HG02870 (cell line): ENCODE measurements at regions not wholly inside any gene's neighbourhood (a gene's known extent, or its start where the extent isn't known, plus 50 kb on each side); places are given as distances from the start of the nearest gene placed in this dataset.
"Not testable (repeated sequence)": the region's sequence is repeated elsewhere in the genome, so short reads cannot be mapped to it uniquely, and the experiment has no call there.

Experiments used
- ATAC-seq: cut with Tn5 transposase; IDR thresholded peaks from one replicate; pipeline ENCODE4 v1.9.1; 2021; ENCODE audit warnings: mild to moderate bottlenecking, moderate library complexity; ENCODE audit not compliant: unreplicated experiment

DNA sequence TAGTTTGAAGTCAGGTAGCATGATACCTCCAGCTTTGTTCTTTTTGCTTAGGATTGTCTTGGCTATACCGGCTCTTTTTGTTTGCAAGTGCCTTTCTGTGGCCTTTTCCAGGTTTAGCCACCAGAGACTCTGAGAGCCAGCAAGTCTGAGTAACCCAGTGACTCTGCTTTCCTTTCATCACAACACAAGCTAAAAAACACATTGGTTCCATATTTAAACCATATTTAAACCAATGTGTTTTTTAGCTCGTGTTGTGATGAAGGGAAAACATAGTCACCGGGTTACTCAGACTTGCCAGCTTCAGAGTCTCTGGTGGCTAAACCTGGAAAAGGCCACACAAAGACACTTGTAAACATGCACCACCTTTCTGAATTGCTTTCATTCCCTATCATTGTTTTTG lies 493.3 kb downstream of the NTRK2 start:
- ATAC-seq, result no peak

- ATAC-seq, result not testable (repeated sequence)
These were observed 491.4 kb downstream of the NTRK2 start for GRCh38 chr9:85160944-85161343.

DNA sequence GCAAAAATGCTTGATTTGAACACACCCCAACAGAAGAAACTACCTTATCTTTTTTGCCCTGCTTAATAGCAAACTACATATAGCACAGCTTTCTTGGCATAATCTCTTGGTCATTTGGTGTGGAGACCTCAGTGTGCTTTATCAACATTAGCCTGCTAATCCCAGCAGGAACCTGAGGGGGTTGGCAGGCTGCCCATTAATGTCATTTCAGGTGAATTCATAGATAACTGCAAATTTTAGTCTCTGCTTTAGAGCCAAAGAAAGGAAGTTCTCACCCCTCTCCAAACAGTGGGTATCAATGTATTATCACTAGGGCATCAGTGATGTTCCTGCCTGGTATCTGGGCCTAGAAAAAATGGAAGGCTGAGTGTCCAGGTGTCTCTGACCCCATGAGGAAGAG lies 489.0 kb downstream of the NTRK2 start:
- no peak for ATAC-seq

GRCh38 chr9:85157772-85158171 lies 488.2 kb downstream of the NTRK2 start:
- ATAC-seq, result no peak

DNA sequence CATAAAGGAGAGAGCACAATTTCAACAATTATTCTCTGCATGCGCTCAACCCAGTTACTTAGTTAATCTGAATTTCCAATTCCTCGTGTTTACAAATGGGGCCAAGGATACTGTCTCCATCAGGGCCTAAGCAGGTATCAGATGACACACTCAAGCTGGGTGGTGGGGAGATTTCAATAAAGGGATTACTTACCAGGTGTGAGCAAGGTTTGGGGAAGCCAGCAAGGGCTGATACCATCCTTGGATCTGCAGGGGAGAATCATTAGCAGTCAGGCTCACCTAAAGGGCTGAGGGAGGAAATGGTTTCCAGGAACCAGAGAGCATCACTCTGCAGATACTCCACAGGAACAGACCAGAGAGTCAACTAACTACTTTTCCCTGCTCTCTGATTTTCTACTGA lies 487.1 kb downstream of the NTRK2 start:
- ATAC-seq, result no peak

DNA sequence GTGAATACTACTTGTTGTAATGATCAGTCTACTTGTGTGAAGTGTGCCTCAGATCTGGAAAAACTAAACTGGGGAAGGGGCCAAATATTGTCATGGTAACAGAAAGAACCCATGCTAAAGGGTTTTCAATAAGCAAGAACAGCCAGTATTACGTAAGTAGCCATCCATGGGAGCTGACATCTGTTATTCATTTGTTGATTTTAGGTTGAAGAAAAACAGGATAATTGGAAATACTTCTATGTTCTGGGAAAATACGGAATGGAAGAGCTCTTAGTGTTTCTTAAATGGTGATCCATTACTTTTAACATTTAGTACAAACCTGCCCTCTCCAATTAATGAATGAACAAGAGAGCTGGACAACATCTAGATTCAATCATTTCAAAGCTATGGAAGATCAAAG lies 485.8 kb downstream of the NTRK2 start:
- no peak for ATAC-seq

DNA sequence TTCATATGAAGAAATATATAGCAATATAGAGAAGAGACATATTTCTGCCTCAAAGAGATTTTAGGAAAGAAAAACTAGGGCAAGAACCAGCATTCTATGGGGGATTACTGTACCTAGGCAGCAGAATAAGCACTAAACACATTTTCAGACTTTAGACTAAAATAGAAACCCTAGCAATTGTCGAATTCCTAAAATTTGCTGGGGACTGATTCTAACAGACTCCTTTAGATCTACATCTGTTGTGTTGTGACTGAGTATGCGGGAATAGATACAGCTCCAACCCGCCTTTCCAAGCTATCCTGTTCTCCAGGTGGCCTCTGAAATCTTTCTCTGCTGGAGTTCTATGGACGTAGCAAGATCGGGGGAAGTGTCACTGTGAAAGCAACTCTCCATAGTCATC lies 482.2 kb downstream of the NTRK2 start:
- ATAC-seq, result no peak

GRCh38 chr9:85151162-85151561 lies 481.6 kb downstream of the NTRK2 start:
- ATAC-seq, result no peak

DNA sequence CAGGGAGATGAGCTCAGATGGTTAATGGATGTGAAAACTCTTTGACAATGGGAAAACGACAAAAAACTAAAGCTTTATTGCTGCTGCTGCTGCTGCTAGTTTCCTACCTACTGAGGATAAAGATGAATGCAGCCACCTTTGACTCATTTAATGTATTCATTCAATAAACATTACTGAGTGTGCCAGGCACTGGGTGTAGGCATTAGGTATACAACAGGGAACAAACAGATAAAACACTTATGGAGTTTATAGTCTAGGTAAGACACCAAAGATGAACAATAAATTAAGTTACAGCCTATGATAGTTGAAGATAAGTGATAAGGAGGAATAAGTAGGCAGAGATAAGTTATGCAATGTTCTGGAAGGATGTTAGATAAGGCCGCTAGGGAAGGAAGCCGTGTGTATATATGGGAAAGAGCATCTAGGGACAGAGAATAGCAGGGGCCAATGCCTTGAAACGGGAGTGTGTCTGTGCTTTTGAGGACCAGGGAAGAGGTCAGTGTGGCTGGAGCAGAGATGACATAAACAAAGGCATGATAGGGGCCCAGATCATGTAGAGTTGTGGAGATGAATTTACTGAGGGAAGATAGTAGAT lies 477.6 kb downstream of the NTRK2 start:
- no peak for ATAC-seq

- no peak for ATAC-seq
These were observed 473.4 kb downstream of the NTRK2 start for GRCh38 chr9:85142968-85143367.

- no peak for ATAC-seq
These were observed 473.0 kb downstream of the NTRK2 start for GRCh38 chr9:85142496-85142911.

DNA sequence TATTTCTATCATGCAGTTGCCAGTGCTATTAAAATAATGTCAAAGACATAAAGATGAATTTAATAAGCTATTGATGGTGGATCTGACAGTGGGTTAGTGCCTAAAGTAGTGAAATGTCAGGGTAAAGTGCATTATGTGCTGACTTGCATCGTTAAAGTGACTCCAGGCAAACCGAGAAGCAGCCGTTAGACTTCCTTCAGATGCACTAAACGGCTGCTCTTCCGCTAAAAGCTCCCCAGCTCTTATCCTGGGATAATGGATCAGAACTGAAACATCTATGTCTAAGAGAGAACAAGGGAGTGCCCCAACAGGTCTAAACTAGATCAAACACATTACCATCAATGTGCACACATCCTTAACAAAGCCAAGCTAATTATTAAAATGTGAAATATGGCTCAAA lies 468.2 kb downstream of the NTRK2 start:
- ATAC-seq, result no peak

DNA sequence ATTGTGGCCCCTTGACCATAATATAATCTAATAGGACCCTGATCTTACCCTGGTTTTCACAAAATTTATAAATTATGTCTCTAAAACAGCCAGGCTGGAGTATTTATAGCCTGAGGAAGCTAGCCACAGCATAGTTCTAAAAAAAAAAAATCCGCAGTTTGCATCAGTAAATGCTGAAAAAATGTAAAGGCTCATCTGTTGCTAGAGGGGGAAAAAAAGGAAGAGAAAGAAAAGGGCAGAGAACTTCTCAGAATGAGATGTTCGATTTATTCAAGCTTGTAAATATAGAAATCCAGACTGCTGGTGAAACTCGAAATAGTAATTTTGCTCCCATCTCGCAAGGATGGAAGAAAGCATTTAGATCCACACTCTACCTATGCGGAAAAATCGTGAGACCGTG lies 467.5 kb downstream of the NTRK2 start:
- no peak for ATAC-seq

DNA sequence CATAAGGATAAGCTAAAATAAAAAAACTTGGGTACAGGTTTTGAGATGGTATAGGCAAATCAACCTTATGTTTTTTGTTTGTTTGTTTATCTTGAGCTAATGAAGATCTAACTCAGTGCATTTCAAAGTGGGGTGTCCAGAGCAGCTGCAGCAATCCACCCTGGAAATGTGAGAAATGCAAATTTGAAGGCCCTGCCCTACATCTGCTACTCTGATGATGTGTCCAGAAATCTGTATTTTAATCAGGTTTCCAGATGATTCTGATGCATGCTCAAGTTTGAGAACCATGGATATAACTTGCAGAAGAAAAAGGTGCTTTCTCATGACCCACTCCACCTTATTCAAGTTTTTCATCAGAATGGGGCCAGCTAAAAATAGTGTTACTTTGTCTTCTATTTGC lies 467.0 kb downstream of the NTRK2 start:
- ATAC-seq, result no peak

- ATAC-seq, result no peak
These were observed 461.2 kb downstream of the NTRK2 start for GRCh38 chr9:85130764-85131163.

DNA sequence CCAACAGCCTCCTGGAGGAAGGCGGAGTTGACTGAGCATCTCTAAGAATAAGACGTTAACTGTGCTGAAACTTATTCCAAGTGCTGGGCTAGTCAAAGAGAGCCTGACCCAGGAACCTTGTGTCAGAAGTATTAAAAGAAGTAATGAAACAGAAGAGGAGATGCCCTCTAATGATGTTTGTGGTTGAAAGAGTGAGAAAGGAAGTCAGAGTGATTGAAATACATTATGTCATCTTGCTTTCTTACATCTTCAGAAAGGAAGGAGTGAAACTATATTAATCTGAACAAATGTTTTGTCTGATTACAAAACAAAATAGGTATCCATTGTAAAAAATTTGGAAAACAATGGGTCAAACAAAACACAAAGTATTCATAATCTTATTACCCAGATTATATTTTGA lies 460.7 kb downstream of the NTRK2 start:
- no peak for ATAC-seq

- no peak for ATAC-seq
These were observed 460.0 kb downstream of the NTRK2 start for GRCh38 chr9:85129514-85129913.

DNA sequence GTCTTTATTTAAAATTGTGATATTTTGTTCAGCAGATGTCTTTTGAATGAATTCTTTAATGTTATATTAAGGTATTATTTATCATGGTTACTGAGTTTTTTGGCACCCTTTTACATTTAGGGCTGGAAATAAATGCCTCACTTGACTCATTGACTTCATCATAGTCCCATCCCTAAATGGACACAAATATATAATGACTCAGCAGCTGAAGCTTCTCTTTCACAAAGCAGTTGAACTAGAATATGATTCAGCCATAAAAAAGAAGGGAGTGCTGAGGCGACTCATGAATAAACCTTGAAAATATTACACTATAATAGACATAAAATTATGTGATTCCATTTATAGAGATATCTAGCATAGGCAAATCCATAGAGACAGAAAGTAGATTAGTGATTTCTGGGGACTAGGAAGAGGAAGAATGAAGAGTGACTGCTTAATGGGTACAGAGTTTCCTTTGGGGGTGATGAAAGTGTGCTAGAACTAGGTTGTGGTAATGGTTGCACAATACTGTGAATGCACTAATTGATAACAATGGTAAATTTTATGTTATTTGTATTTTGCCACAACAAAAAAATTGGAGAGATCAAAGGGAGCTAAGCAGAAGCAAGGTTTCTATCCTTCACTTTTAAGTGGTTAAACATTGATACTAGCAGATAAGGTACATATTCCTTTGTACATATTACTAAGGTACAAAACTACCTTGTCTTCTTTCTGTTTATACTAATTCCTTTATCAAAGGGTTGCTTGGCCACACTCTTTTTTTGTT lies 449.6 kb downstream of the NTRK2 start:
- ATAC-seq, result no peak

- ATAC-seq, result no peak
These were observed 448.3 kb downstream of the NTRK2 start for GRCh38 chr9:85117831-85118230.

DNA sequence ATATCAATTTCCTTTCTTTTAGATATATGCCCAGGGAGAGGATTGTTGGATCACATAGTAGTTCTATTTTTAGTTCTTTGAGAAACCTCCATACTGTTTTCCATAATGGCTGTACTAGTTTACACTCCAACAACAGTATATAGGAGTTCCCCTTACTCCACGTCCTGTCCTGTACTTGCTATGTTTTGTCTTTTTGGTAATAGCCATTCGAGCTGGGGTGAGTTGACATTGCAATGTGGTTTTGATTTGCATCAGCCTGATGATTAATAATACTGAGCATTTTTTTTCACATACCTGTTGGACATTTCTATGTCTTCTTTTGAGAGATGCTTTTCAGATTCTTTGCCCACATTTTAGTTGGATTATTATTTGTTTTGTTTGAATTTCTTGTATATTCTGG lies 445.9 kb downstream of the NTRK2 start:
- no peak for ATAC-seq

- no peak for ATAC-seq
These were observed 445.3 kb downstream of the NTRK2 start for GRCh38 chr9:85114799-85115198.

- ATAC-seq, result no peak
These were observed 443.4 kb downstream of the NTRK2 start for GRCh38 chr9:85112933-85113418.

DNA sequence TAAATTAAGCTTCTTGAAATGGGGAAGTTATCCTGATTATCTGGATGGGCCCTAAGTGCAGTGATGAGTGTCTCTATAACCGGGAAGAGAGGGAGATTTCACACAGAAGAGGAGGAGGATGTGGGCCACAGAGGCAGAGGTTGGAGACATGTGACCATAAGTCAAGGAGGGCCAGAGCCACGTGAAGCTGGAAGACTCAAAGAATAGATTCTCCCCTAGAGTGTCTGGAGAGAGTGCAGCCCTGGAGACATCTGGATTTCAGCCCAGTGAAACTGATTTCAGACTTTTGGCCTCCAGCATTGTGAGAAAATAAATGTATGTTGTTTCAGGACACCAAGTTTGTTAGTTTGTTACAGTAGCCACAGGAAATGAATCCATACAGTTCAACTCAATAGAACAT lies 442.9 kb downstream of the NTRK2 start:
- no peak for ATAC-seq
